ENCODE measurements at regions not wholly inside any gene's neighbourhood (a gene's known extent, or its start where the extent isn't known, plus 50 kb on each side); places are given as distances from the start of the nearest gene placed in this dataset.

GRCh38 chr20:60926831-60927230, 325.2 kb upstream of the CDH4 start:
- Histone ChIP-seq H3K27me3 (ENCODE audit: control insufficient read depth in 1 of 2, insufficient read depth in 2 of 2, low read length in 2 of 2) (no peaks in the 10 kb centered on the region), H3K27ac (ENCODE audit: low read depth in 1 of 2, low read length in 2 of 2) (no peak overlapping the region), H3K9me3 (ENCODE audit: control insufficient read depth in 1 of 2, insufficient read depth in 1 of 2, low read length in 2 of 2) (peaks cover 0 to 3% of the 10 kb centered on the region in 2 experiments), H3K36me3 (ENCODE audit: insufficient read depth, low read length) (no peaks in the 10 kb centered on the region), H3K4me3 (ENCODE audit: low read length) (no peak overlapping the region), H3K4me1 (ENCODE audit: insufficient read depth, low read length) (no peaks in the 10 kb centered on the region)
- H3K36me3 Mint-ChIP-seq (ENCODE audit: low read depth): no peaks in the 10 kb centered on the region
- DNase-seq (no peak), ATAC-seq (ENCODE audit: poor library complexity) (no peak)
- no peaks in the 10 kb centered on the region for H3K9me3 Mint-ChIP-seq
- H3K27me3 Mint-ChIP-seq: peaks cover 19% of the 10 kb centered on the region
- no peak overlapping the region for H3K27ac Mint-ChIP-seq
- no peak overlapping the region for H3K4me3 Mint-ChIP-seq
- CTCF ChIA-PET: no interaction called here
- no peaks in the 10 kb centered on the region for H3K4me1 Mint-ChIP-seq (ENCODE audit: low read depth)
- intact Hi-C loops (cut with DNase I, micrococcal nuclease): no loop called here
- no peak for TF ChIP-seq CTCF (IDR thresholded peaks at IDR 0.05)
- POLR2A ChIA-PET: no interaction called here

GRCh38 chr20:60928341-60928740, 323.7 kb upstream of the CDH4 start:
- no peak for DNase-seq
- no peaks in the 10 kb centered on the region for H3K36me3 ChIP-seq (ENCODE audit: insufficient read depth, low read length)
- POLR2A ChIA-PET: no interaction called here
- no peaks in the 10 kb centered on the region for H3K27me3 ChIP-seq (ENCODE audit: control insufficient read depth in 1 of 2, insufficient read depth in 2 of 2, low read length in 2 of 2)
- no peak for TF ChIP-seq CTCF (IDR thresholded peaks at IDR 0.05)
- Mint-ChIP-seq H3K4me1 (ENCODE audit: low read depth) (no peaks in the 10 kb centered on the region), H3K9me3 (no peaks in the 10 kb centered on the region), H3K27ac (no peak overlapping the region), H3K36me3 (ENCODE audit: low read depth) (no peaks in the 10 kb centered on the region), H3K4me3 (no peak overlapping the region), H3K27me3 (peaks cover 22% of the 10 kb centered on the region)
- CTCF ChIA-PET: no interaction called here
- H3K27ac ChIP-seq (ENCODE audit: low read depth in 1 of 2, low read length in 2 of 2): no peak overlapping the region
- no peak overlapping the region for H3K4me3 ChIP-seq (ENCODE audit: low read length)
- peaks cover 0 to 3% of the 10 kb centered on the region in 2 experiments for H3K9me3 ChIP-seq (ENCODE audit: control insufficient read depth in 1 of 2, insufficient read depth in 1 of 2, low read length in 2 of 2)
- no peaks in the 10 kb centered on the region for H3K4me1 ChIP-seq (ENCODE audit: insufficient read depth, low read length)
- intact Hi-C loops (cut with DNase I, micrococcal nuclease): no loop called here
- no peak for ATAC-seq (ENCODE audit: poor library complexity)

GRCh38 chr20:60930023-60930790, 321.9 kb upstream of the CDH4 start:
- Histone ChIP-seq H3K9me3 (ENCODE audit: control insufficient read depth in 1 of 2, insufficient read depth in 1 of 2, low read length in 2 of 2) (peaks cover 0 to 3% of the 10 kb centered on the region in 2 experiments), H3K36me3 (ENCODE audit: insufficient read depth, low read length) (no peaks in the 10 kb centered on the region), H3K27me3 (ENCODE audit: control insufficient read depth in 1 of 2, insufficient read depth in 2 of 2, low read length in 2 of 2) (no peaks in the 10 kb centered on the region), H3K27ac (ENCODE audit: low read depth in 1 of 2, low read length in 2 of 2) (no peak overlapping the region), H3K4me3 (ENCODE audit: low read length) (no peak overlapping the region), H3K4me1 (ENCODE audit: insufficient read depth, low read length) (no peaks in the 10 kb centered on the region)
- intact Hi-C loops (cut with DNase I, micrococcal nuclease): no loop called here
- no peak for TF ChIP-seq CTCF (IDR thresholded peaks at IDR 0.05)
- ChIA-PET CTCF (no interaction called here), POLR2A (no interaction called here)
- ATAC-seq (ENCODE audit: poor library complexity): no peak
- Mint-ChIP-seq H3K4me1 (ENCODE audit: low read depth) (no peaks in the 10 kb centered on the region), H3K9me3 (no peaks in the 10 kb centered on the region), H3K27me3 (peaks cover 17% of the 10 kb centered on the region), H3K27ac (no peak overlapping the region), H3K4me3 (no peak overlapping the region), H3K36me3 (ENCODE audit: low read depth) (no peaks in the 10 kb centered on the region)
- DNase-seq: no peak

Measured in CD4-positive, alpha-beta T cell (primary cell).